Upper lobe of right lung (tissue), 1 donor: ENCODE measurements at regions not wholly inside any gene's neighbourhood (a gene's known extent, or its start where the extent isn't known, plus 50 kb on each side); places are given as distances from the start of the nearest gene placed in this dataset.

Source experiments
- ATAC-seq: fragments of 200-7000 bp; cut with Tn5 transposase; one replicate; pipeline ENCODE4 v1.9.1; 2020; ENCODE audit warnings: mild to moderate bottlenecking, moderate library complexity
- DNase-seq: peaks from one replicate; pipeline ENCODE4 v3.0.0-alpha.2; 2020
- H3K27ac ChIP-seq: fragments of 200-600 bp; one replicate; pipeline ENCODE4 v1.8.0; 2022
- H3K27me3 ChIP-seq: fragments of 200-600 bp; one replicate; pipeline ENCODE4 v1.8.0; 2022; ENCODE audit warnings: mild to moderate bottlenecking
- H3K36me3 ChIP-seq: fragments of 200-600 bp; one replicate; pipeline ENCODE4 v1.8.0; 2022
- H3K4me1 ChIP-seq: fragments of 200-600 bp; one replicate; pipeline ENCODE4 v1.8.0; 2022
- H3K4me3 ChIP-seq: fragments of 200-600 bp; one replicate; pipeline ENCODE4 v1.8.0; 2022; ENCODE audit warnings: mild to moderate bottlenecking
- H3K9me3 ChIP-seq: fragments of 200-600 bp; one replicate; pipeline ENCODE4 v1.8.0; 2022
- CTCF ChIP-seq: fragments of 200-600 bp; IDR thresholded peaks from one replicate; pipeline ENCODE4 v1.8.0; 2022; ENCODE audit warnings: antibody characterized with exemption
- intact Hi-C: fragments of 100-400 bp; cut with DNase I; formaldehyde crosslinking; loops from one replicate; pipeline ENCODE4 v1.11.0; 2022
- donor health status: DM: no; HTN: yes; CAD: no; lungs with severe emphysema.

- Histone ChIP-seq H3K36me3 (no peaks in the 10 kb centered on the region), H3K4me3 (no peak overlapping the region), H3K27ac (no peak overlapping the region), H3K4me1 (no peaks in the 10 kb centered on the region), H3K9me3 (no peaks in the 10 kb centered on the region), H3K27me3 (no peaks in the 10 kb centered on the region)
- ATAC-seq, result no peak
- TF ChIP-seq CTCF, result no peak
- no peak for DNase-seq
- intact Hi-C loops, result no loop called here
These were observed 547.9 kb downstream of the BUD13 start for GRCh38 chr11:116224889-116225200.

- Histone ChIP-seq H3K4me3 (no peak overlapping the region), H3K36me3 (no peaks in the 10 kb centered on the region), H3K4me1 (no peaks in the 10 kb centered on the region), H3K27ac (no peak overlapping the region), H3K9me3 (no peaks in the 10 kb centered on the region), H3K27me3 (no peaks in the 10 kb centered on the region)
- ATAC-seq (peak; percentile 66), DNase-seq (no peak)
- intact Hi-C loops, result no loop called here
- peak; percentile 65 for TF ChIP-seq CTCF
These were observed 548.5 kb downstream of the BUD13 start for GRCh38 chr11:116224154-116224888.

- H3K36me3 ChIP-seq, result no peaks in the 10 kb centered on the region
These were observed 551.4 kb downstream of the BUD13 start for GRCh38 chr11:116221351-116221750.

GRCh38 chr11:116219171-116219635 lies 553.6 kb downstream of the BUD13 start:
- DNase-seq (no peak), ATAC-seq (no peak)
- H3K36me3 ChIP-seq, result no peaks in the 10 kb centered on the region

More at GRCh38 chr11:116221351-116221750, 551.4 kb downstream of the BUD13 start:
- no peak for DNase-seq
- intact Hi-C loops, result no loop called here
- TF ChIP-seq CTCF, result no peak
- Histone ChIP-seq H3K9me3 (no peaks in the 10 kb centered on the region), H3K27me3 (no peaks in the 10 kb centered on the region), H3K4me3 (no peak overlapping the region), H3K4me1 (no peaks in the 10 kb centered on the region), H3K27ac (no peak overlapping the region)
- no peak for ATAC-seq

GRCh38 chr11:116217441-116217840 lies 555.3 kb downstream of the BUD13 start:
- H3K36me3 ChIP-seq, result no peaks in the 10 kb centered on the region
- H3K27ac ChIP-seq, result no peak overlapping the region
- intact Hi-C loops, result no loop called here
- H3K4me1 ChIP-seq, result no peaks in the 10 kb centered on the region
- H3K27me3 ChIP-seq, result no peaks in the 10 kb centered on the region
- no peaks in the 10 kb centered on the region for H3K9me3 ChIP-seq
- no peak for DNase-seq
- TF ChIP-seq CTCF, result no peak
- no peak overlapping the region for H3K4me3 ChIP-seq
- no peak for ATAC-seq

More at GRCh38 chr11:116219171-116219635, 553.6 kb downstream of the BUD13 start:
- no peak for TF ChIP-seq CTCF
- no peaks in the 10 kb centered on the region for H3K9me3 ChIP-seq
- H3K27ac ChIP-seq, result no peak overlapping the region
- no peaks in the 10 kb centered on the region for H3K27me3 ChIP-seq
- intact Hi-C loops, result no loop called here
- no peak overlapping the region for H3K4me3 ChIP-seq
- H3K4me1 ChIP-seq, result no peaks in the 10 kb centered on the region

GRCh38 chr11:116217006-116217405 lies 555.8 kb downstream of the BUD13 start:
- intact Hi-C loops, result no loop called here
- H3K27me3 ChIP-seq, result no peaks in the 10 kb centered on the region
- H3K36me3 ChIP-seq, result no peaks in the 10 kb centered on the region
- TF ChIP-seq CTCF, result peak; percentile 79
- peak; percentile 89 for ATAC-seq
- peak; percentile 80 for DNase-seq
- H3K9me3 ChIP-seq, result no peaks in the 10 kb centered on the region
- no peaks in the 10 kb centered on the region for H3K4me1 ChIP-seq
- no peak overlapping the region for H3K4me3 ChIP-seq
- no peak overlapping the region for H3K27ac ChIP-seq
